SHP77 (cell line): ENCODE measurements at regions not wholly inside any gene's neighbourhood (a gene's known extent, or its start where the extent isn't known, plus 50 kb on each side); places are given as distances from the start of the nearest gene placed in this dataset.
"Not testable (repeated sequence)": the region's sequence is repeated elsewhere in the genome, so short reads cannot be mapped to it uniquely, and the experiment has no call there.

Experiments
- DNase-seq, 2 experiments: peaks; one replicate each; lab custom pipeline; 2025; lab: John Stamatoyannopoulos, UW

- DNase-seq, result no peak
Observed at GRCh38 chr3:86887876-86888275, 103.1 kb downstream of the VGLL3 start.

GRCh38 chr3:86880066-86880465, 110.9 kb downstream of the VGLL3 start:
- DNase-seq, result no peak

DNA sequence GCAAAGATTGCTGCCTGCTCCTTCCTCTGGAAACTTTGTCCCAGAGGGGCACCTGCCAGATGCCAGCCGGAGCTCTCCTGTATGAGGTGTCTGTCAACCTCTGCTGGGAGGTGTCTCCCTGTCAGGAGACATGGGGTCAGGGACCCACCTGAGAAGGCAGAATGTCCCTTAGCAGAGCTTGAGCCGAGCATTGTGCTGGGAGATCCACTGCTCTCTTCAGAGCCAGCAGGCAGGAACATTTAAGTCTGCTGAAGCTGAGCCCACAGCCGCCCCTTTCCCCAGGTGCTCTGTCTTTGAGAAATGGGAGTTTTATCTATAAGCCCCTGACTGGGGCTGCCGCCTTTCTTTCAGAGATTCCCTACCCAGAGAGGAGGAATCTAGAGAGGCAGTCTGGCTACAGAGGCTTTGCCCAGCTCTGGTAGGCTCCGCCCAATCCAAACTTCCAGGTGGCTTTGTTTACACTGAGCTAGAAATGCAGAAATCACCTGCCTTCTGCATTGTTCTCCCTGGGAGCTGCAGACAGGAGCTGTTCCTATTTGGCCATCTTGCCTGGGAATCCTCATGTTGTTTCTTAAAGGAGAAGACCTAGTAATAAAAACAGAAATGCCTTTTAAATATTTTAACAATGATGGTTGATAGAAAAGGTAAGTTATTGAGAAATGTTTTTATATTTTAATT, 114.3 kb downstream of the VGLL3 start:
- peak; percentile 88 to 89 for DNase-seq

GRCh38 chr3:86874790-86875189, 116.2 kb downstream of the VGLL3 start:
- not testable (repeated sequence) for DNase-seq

GRCh38 chr3:86869566-86869965, 121.4 kb downstream of the VGLL3 start:
- DNase-seq, result no peak

- DNase-seq, result no peak
Observed at GRCh38 chr3:86867982-86868381, 123.0 kb downstream of the VGLL3 start.

GRCh38 chr3:86865506-86865905, 125.4 kb downstream of the VGLL3 start:
- no peak for DNase-seq

DNA sequence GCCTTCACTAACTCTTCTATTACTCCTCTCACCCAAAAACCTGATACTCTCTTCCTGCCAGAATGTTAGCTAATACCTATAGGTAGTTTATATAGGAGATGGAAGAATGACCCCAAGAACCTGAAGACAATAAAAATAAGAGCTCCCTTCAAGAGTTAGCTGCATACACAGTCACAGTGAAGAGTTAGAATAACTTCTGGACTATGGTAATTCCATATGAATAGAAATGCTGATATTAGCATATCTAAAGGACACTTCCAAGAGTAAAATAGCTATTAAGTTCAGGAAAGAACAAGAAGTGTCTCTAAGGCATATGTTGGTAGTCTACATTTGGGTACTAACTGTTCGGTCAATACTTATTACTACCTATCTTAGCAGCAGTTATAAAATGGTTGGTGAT, 134.2 kb downstream of the VGLL3 start:
- no peak for DNase-seq

GRCh38 chr3:86849991-86850390, 141.0 kb downstream of the VGLL3 start:
- no peak for DNase-seq

DNA sequence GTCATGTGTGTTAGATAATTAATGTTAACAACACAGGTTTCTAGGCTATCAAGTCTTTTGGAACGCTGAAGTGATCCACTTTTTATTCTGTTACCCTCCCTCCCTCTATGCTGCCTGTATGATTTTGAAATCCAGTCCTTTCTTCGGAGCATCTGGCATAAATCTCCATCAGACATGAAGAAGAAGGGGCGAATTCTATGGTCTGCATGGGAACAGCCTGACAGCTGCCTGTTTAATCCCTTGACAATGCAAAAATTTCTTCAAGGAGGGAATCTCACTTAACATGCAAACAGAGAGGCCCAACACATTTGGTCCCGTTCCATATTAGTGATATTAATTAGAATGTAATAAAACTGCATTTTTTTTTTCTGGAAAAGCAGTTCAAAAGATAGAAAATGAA, 145.2 kb downstream of the VGLL3 start:
- DNase-seq, result no peak

DNA sequence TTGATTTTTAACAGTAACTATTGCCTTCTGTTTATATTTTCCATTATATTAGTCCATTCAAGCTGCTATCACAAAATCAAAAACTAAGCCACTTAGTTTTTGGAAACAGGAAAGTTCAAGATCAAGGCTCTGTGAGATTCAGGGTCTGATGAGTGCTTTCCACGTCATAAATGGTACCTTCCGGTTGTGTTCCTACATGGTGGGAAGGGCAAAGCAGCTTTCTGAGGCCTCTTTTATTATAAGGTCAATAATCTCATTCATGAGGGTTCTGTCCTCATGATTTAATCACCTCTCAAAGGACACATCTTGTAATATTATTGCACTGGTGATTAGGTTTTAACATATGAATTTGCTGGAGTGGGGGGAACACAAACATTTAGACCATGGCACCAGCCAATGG, 152.0 kb downstream of the VGLL3 start:
- no peak for DNase-seq

GRCh38 chr3:86837871-86838270, 153.1 kb downstream of the VGLL3 start:
- DNase-seq, result no peak

DNA sequence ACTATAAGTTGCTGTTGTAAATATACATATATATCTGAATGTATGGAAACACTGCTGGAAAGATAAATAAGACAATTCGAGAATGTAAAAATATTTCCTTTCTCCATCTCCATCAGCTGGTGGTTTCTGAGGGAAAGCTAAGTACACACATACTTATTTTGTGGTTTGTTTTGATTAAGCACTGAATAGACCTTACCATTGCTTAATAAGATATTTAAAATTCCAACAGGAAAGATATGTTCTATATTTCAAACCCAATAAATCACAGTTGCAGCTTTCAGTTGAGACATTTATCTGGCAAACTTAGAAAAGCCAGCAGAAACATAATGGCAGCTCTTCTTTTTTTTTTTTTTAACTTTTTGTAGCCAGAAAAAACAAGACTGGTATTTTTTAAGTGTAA, 160.4 kb downstream of the VGLL3 start:
- no peak for DNase-seq

- DNase-seq, result no peak
Observed at GRCh38 chr3:86828751-86829150, 162.2 kb downstream of the VGLL3 start.

- not testable (repeated sequence) for DNase-seq
Observed at GRCh38 chr3:86827582-86827981, 163.4 kb downstream of the VGLL3 start.

DNA sequence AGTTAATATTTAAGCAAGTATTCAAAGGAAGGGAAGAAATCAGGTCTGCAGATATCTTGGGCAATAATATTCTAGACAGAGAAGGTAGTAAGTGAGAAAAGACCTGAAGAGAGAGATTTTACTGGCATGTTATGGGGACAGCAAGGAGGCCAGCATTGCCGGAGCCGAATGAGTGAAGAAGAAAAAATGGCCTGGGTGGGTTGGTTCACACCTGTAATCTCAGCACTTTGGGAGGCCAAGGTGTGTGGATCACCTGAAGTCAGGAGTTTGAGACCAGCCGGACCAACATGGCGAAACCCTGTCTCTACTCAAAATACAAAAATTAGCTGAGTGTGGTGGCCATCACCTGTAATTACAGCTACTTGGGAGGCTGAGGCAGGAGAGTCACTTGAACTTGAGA, 164.7 kb downstream of the VGLL3 start:
- no peak for DNase-seq

- no peak for DNase-seq
Observed at GRCh38 chr3:86815880-86816279, 175.1 kb downstream of the VGLL3 start.

- no peak for DNase-seq
Observed at GRCh38 chr3:86814918-86815655, 175.9 kb downstream of the VGLL3 start.

GRCh38 chr3:86814321-86814720, 176.6 kb downstream of the VGLL3 start:
- DNase-seq, result no peak

DNA sequence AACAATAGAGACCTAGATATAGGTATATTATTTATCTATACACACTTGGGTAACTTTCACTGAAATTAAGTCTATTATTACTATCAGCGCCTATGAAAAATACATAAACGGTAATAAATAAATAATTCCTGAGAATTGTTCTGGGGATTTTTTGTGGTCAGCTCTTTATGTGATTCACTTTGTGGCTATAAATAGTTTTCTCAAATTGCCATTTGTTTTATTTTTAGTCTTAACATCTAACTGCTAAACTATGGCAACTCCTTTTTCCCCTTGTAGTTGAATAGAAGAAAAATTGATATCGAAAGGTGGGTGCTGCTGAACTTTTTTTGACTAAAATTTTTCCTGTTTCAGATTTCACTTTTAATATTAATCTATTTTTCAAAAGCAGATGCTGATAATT, 189.0 kb downstream of the VGLL3 start:
- no peak for DNase-seq

DNA sequence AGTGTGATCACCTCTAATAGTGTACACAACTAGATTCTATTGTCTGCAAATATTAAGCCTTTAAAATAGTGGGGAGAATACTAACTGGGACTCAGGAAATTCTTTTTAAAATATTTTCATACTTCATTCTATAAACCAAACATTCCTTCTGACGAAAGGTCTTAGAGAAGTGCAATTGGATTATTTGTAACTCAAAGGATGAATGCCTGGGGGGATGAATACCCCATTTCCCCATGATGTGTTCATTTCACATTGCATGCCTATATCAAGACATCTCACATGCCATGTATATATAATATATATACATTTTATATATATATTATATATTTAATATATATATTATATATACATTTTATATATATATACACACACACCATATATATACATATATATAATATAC, 189.9 kb downstream of the VGLL3 start:
- no peak for DNase-seq

DNA sequence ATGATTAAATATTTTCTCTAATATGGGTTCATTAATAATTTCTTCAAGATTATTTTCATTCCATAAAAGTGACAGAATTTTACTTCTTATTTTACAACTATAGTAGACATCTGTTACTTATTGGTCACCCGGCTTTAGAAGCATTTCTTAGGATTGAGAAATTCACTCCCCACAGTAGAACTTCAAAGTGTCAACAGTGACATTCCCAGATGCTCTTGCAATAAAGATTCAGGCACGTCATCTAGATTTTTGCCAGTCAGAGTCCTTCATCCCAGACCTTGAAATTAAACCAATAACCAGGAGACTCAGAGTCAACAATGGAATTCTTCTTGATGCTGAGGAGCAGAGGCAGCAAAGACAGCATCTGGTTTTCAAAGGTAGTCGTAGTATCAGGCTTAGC, 190.8 kb downstream of the VGLL3 start:
- DNase-seq, result no peak

DNA sequence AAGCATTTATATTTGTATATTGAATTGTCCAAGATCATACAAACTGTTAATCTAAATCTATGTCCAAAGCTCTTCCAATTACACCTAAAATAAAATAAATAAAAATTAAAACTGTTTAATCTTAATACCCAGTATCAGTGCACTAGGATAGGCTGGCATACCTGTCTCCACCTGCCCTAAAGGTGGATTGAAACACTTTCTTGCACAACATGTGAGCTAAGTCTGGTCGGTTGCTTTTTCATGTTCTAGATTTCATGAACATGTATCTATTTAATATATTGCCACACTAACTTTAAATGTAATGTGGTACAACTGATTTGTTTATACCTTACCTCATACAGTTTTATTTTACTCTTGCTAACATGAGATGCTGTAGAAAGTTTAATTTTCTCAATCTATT, 193.0 kb downstream of the VGLL3 start:
- no peak for DNase-seq
